ENCODE measurements at regions not wholly inside any gene's neighbourhood (a gene's known extent, or its start where the extent isn't known, plus 50 kb on each side); places are given as distances from the start of the nearest gene placed in this dataset.

- H3K9me3 Mint-ChIP-seq, result peaks cover 9% of the 10 kb centered on the region
- CTCF ChIA-PET, result interaction anchor here (1.0 to 3.1 kb wide), 13 partner anchors 12 to 603 kb away, joined by 3 to 16 read pairs (median 4); partner anchors contain the start of genes CCDC71L and HBP1
- H3K4me1 Mint-ChIP-seq, result peaks cover 9% of the 10 kb centered on the region; the same call in 1 of the 2 replicates
- no peaks in the 10 kb centered on the region for H3K36me3 Mint-ChIP-seq
- TF ChIP-seq FOXP1 (CRISPR knock-in tag; IDR thresholded peaks at IDR 0.05; ENCODE audit: borderline replicate concordance) (no peak), ZNF423 (CRISPR knock-in tag; IDR thresholded peaks at IDR 0.05) (peak; percentile 40; the same call in 1 of the 2 replicates), ZMAT4 (CRISPR knock-in tag; IDR thresholded peaks at IDR 0.05) (no peak), ZNF121 (CRISPR knock-in tag; IDR thresholded peaks at IDR 0.05) (no peak), TCF7 (CRISPR knock-in tag; IDR thresholded peaks at IDR 0.05; ENCODE audit: low read depth) (no peak), PRDM15 (CRISPR knock-in tag; IDR thresholded peaks at IDR 0.05) (no peak)
- ATAC-seq (peak; percentile 100), DNase-seq (ENCODE audit: low spot score) (peak; percentile 64)
- POLR2A ChIA-PET, result interaction anchor here (0.5 to 1.1 kb wide), 3 partner anchors 237 to 495 kb away, joined by 3 read pairs; partner anchors contain the start of genes HBP1 and NAMPT
- H3K27me3 Mint-ChIP-seq (ENCODE audit: low read depth), result no peaks in the 10 kb centered on the region
- no peak overlapping the region for H3K27ac Mint-ChIP-seq
- H3K4me3 Mint-ChIP-seq, result no peak overlapping the region
Measured at GRCh38 chr7:106779877-106780276, 85.2 kb upstream of the PIK3CG start.

GRCh38 chr7:106781007-106781406, 84.1 kb upstream of the PIK3CG start:
- no peak for DNase-seq (ENCODE audit: low spot score)
- ChIA-PET CTCF (interaction anchor here (1.4 to 3.1 kb wide), 4 partner anchors 12 to 604 kb away, joined by 3 to 16 read pairs (median 11); partner anchors contain the start of gene CCDC71L), POLR2A (no interaction called here)
- ATAC-seq, result no peak
- peaks cover 8% of the 10 kb centered on the region; the same call in 1 of the 2 replicates for H3K4me1 Mint-ChIP-seq
- no peaks in the 10 kb centered on the region for H3K27me3 Mint-ChIP-seq (ENCODE audit: low read depth)
- peaks cover 9% of the 10 kb centered on the region for H3K9me3 Mint-ChIP-seq
- H3K27ac Mint-ChIP-seq, result no peak overlapping the region
- H3K36me3 Mint-ChIP-seq, result no peaks in the 10 kb centered on the region
- TF ChIP-seq TEAD1 (CRISPR knock-in tag; IDR thresholded peaks at IDR 0.05) (no peak), GRHL2 (CRISPR knock-in tag; IDR thresholded peaks at IDR 0.05; ENCODE audit: insufficient replicate concordance, severe bottlenecking) (no peak), SMAD3 (CRISPR knock-in tag; IDR thresholded peaks at IDR 0.05; ENCODE audit: borderline replicate concordance) (no peak), CREM (CRISPR knock-in tag; IDR thresholded peaks at IDR 0.05) (no peak), SOX15 (CRISPR knock-in tag; IDR thresholded peaks at IDR 0.05) (no peak), IRF1 (CRISPR knock-in tag; IDR thresholded peaks at IDR 0.05) (no peak), ZNF671 (CRISPR knock-in tag; IDR thresholded peaks at IDR 0.05) (no peak), GTF2I (CRISPR knock-in tag; conservative IDR thresholded peaks at IDR 0.05) (no peak), CTCF (IDR thresholded peaks at IDR 0.05) (no peak), PREB (CRISPR knock-in tag; IDR thresholded peaks at IDR 0.05; ENCODE audit: borderline replicate concordance) (no peak), NR1H2 (CRISPR knock-in tag; IDR thresholded peaks at IDR 0.05) (no peak), USF2 (CRISPR knock-in tag; IDR thresholded peaks at IDR 0.05) (no peak)
- H3K4me3 Mint-ChIP-seq, result no peak overlapping the region
